PC-3 (cell line): ENCODE measurements at regions not wholly inside any gene's neighbourhood (a gene's known extent, or its start where the extent isn't known, plus 50 kb on each side); places are given as distances from the start of the nearest gene placed in this dataset.

Experiments
- EZH2 ChIP-seq: fragments of 300-600 bp; sonication (generic); IDR thresholded peaks from one replicate; pipeline ENCODE4 v1.6.1; 2017; ENCODE audit warnings: antibody characterized with exemption, mild to moderate bottlenecking, low read length; ENCODE audit not compliant: unreplicated experiment
- EZH2phosphoT487 ChIP-seq: fragments of 300-600 bp; sonication (generic); IDR thresholded peaks from 2 replicates; pipeline ENCODE4 v1.6.1; 2018; ENCODE audit warnings: mild to moderate bottlenecking, antibody characterized with exemption, low read length, borderline replicate concordance
- TF ChIP-seq, protein P1 (sequence below): fragments of 300-600 bp; sonication (generic); conservative IDR thresholded peaks from 2 replicates; pipeline ENCODE4 v1.5.1; 2017; ENCODE audit warnings: antibody characterized with exemption, low read depth, mild to moderate bottlenecking, low read length

GRCh38 chr1:22334860-22335550 is 116.6 kb upstream of the ZBTB40 start:
- TF ChIP-seq, protein P1, sequence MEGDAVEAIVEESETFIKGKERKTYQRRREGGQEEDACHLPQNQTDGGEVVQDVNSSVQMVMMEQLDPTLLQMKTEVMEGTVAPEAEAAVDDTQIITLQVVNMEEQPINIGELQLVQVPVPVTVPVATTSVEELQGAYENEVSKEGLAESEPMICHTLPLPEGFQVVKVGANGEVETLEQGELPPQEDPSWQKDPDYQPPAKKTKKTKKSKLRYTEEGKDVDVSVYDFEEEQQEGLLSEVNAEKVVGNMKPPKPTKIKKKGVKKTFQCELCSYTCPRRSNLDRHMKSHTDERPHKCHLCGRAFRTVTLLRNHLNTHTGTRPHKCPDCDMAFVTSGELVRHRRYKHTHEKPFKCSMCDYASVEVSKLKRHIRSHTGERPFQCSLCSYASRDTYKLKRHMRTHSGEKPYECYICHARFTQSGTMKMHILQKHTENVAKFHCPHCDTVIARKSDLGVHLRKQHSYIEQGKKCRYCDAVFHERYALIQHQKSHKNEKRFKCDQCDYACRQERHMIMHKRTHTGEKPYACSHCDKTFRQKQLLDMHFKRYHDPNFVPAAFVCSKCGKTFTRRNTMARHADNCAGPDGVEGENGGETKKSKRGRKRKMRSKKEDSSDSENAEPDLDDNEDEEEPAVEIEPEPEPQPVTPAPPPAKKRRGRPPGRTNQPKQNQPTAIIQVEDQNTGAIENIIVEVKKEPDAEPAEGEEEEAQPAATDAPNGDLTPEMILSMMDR: no peak
- TF ChIP-seq EZH2: no peak
- no peak for TF ChIP-seq EZH2phosphoT487
